ENCODE measurements at regions not wholly inside any gene's neighbourhood (a gene's known extent, or its start where the extent isn't known, plus 50 kb on each side); places are given as distances from the start of the nearest gene placed in this dataset.
"Not testable (repeated sequence)": the region's sequence is repeated elsewhere in the genome, so short reads cannot be mapped to it uniquely, and the experiment has no call there.

DNA sequence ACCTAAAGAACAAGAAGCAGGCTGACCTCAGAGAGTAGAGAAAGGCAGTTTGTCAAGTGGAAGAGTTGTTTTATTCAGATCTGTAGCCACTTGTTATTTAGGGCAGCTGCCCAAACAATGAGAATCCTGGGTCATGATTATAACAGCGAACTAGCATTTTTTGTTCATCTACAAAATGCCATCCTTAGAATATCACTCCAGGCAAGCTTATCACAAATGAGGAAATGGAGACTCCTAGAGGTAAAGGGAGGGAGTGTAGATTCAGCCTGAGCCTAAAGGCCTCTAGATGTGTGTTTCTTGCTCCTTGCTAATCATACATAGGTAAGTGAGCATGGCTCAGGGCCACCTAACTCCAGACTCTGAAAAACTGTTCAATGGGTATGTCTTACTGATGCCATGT, 126.1 kb downstream of the HNMT start:
- no peak overlapping the region for H3K27ac ChIP-seq
- H3K36me3 ChIP-seq = no peaks in the 10 kb centered on the region
- peak in 1 of 2 donors; percentile 66 for DNase-seq (ENCODE audit: low read depth in 1 of 2, low spot score in 1 of 2)
- H3K4me1 ChIP-seq (ENCODE audit: low read depth) = no peaks in the 10 kb centered on the region
- no peaks in the 10 kb centered on the region for H3K9me3 ChIP-seq (ENCODE audit: low read depth)
- TF ChIP-seq, protein P1, sequence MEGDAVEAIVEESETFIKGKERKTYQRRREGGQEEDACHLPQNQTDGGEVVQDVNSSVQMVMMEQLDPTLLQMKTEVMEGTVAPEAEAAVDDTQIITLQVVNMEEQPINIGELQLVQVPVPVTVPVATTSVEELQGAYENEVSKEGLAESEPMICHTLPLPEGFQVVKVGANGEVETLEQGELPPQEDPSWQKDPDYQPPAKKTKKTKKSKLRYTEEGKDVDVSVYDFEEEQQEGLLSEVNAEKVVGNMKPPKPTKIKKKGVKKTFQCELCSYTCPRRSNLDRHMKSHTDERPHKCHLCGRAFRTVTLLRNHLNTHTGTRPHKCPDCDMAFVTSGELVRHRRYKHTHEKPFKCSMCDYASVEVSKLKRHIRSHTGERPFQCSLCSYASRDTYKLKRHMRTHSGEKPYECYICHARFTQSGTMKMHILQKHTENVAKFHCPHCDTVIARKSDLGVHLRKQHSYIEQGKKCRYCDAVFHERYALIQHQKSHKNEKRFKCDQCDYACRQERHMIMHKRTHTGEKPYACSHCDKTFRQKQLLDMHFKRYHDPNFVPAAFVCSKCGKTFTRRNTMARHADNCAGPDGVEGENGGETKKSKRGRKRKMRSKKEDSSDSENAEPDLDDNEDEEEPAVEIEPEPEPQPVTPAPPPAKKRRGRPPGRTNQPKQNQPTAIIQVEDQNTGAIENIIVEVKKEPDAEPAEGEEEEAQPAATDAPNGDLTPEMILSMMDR (IDR thresholded peaks at IDR 0.05; ENCODE audit: low read depth, low read length) = peak; percentile 63
- H3K4me3 ChIP-seq = no peak overlapping the region
- H3K27me3 ChIP-seq = no peaks in the 10 kb centered on the region

DNA sequence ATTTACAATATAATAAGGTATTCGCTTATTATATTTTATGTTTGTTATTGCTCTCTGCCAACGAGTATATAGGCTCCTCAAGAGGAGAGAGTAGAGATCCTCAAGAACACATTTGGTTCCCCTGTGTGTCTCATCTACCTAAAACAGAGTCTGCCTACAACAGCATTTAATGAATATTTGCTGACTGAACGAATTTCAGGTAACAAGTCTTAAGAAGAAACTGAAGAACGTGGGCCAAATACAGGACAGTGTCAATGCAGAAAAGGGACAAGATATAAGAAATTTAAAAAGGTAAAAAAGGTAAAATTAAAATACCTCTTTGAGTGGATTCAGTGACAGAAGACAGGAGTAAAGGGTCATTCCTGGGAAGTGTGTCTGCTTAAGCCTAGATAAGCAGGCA, 129.2 kb downstream of the HNMT start:
- Histone ChIP-seq H3K9me3 (ENCODE audit: low read depth) (no peaks in the 10 kb centered on the region), H3K4me1 (ENCODE audit: low read depth) (no peaks in the 10 kb centered on the region), H3K4me3 (no peak overlapping the region), H3K27ac (no peak overlapping the region), H3K36me3 (no peaks in the 10 kb centered on the region), H3K27me3 (no peaks in the 10 kb centered on the region)
- TF ChIP-seq, protein P1 (IDR thresholded peaks at IDR 0.05; ENCODE audit: low read depth, low read length) = no peak
- no peak for DNase-seq (ENCODE audit: low read depth in 1 of 2, low spot score in 1 of 2)

DNA sequence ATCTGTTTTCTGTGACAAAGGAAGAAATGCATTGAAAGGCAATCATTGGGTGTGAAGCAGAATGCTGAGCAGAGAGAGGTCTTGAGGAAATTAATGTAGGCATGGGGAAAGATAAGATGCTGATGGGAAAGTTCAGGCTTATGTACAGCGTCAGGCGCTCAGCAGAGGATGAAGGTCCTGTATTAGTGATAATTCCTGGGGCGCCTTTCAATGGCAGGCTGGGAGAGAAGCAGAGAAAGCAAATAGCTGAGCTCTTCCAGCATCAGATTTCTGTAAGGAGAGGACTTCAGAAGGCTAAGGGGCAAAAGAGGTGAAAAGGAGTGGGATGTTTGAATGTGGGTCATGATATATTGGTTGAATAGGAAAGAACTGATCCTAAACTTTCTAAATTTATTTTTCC, 129.8 kb downstream of the HNMT start:
- TF ChIP-seq, protein P1 (IDR thresholded peaks at IDR 0.05; ENCODE audit: low read depth, low read length) = no peak
- Histone ChIP-seq H3K27me3 (no peaks in the 10 kb centered on the region), H3K27ac (no peak overlapping the region), H3K4me1 (ENCODE audit: low read depth) (no peaks in the 10 kb centered on the region), H3K36me3 (no peaks in the 10 kb centered on the region), H3K9me3 (ENCODE audit: low read depth) (no peaks in the 10 kb centered on the region), H3K4me3 (no peak overlapping the region)
- DNase-seq (ENCODE audit: low read depth in 1 of 2, low spot score in 1 of 2) = peak in 1 of 2 donors; percentile 17

DNA sequence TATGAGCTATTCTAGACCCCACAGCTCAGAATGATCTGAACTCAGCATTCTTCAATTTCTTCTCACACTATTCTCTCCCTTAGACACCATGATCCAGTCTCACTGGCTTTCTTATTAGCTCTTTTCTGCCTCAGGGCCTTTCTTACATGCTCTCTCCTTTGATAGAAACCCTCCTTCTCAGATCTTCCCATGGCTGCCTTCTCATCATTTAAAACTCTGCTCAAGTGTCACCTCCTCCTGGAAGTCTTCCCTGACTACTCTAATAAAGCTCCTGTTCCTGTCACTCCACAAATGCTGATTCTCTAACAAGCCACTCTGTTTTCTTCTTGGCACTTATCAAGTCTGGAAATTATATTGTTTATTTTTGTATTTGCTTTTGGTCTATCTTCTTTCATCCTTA, 131.1 kb downstream of the HNMT start:
- H3K9me3 ChIP-seq (ENCODE audit: low read depth) = no peaks in the 10 kb centered on the region
- TF ChIP-seq, protein P1 (IDR thresholded peaks at IDR 0.05; ENCODE audit: low read depth, low read length) = no peak
- no peak overlapping the region for H3K27ac ChIP-seq
- H3K4me3 ChIP-seq = no peak overlapping the region
- H3K4me1 ChIP-seq (ENCODE audit: low read depth) = no peaks in the 10 kb centered on the region
- no peak for DNase-seq (ENCODE audit: low read depth in 1 of 2, low spot score in 1 of 2)
- H3K36me3 ChIP-seq = no peaks in the 10 kb centered on the region
- H3K27me3 ChIP-seq = no peaks in the 10 kb centered on the region

GRCh38 chr2:138099288-138099687, 135.0 kb downstream of the HNMT start:
- H3K4me3 ChIP-seq; H3K4me1 ChIP-seq (ENCODE audit: low read depth); H3K27ac ChIP-seq; H3K36me3 ChIP-seq; H3K9me3 ChIP-seq (ENCODE audit: low read depth); DNase-seq (ENCODE audit: low read depth in 1 of 2, low spot score in 1 of 2); H3K27me3 ChIP-seq: not testable (repeated sequence)

DNA sequence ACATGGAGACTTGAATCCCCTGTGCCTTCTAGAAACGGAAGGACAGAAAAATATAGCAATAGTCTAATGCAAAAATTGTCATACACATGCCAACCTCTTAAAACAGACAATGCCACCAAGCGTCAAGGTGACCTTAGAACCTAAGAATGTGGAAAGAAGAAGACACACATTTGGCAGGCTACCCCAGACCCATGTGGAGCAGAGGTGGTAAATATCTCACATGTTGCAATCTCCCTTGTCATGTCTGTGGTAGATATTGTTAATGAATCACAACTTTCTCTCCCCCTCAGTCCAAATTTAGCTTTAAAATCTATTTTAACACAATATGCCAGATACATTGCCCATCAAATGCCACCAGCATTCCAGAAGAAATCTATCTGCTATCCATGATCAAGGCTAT, 137.4 kb downstream of the HNMT start:
- Histone ChIP-seq H3K36me3 (no peaks in the 10 kb centered on the region), H3K4me1 (ENCODE audit: low read depth) (no peaks in the 10 kb centered on the region), H3K4me3 (no peak overlapping the region), H3K27ac (no peak overlapping the region), H3K27me3 (no peaks in the 10 kb centered on the region), H3K9me3 (ENCODE audit: low read depth) (peaks cover 4% of the 10 kb centered on the region)
- peak in 1 of 2 donors; percentile 45 for DNase-seq (ENCODE audit: low read depth in 1 of 2, low spot score in 1 of 2)
- TF ChIP-seq, protein P1 (IDR thresholded peaks at IDR 0.05; ENCODE audit: low read depth, low read length) = no peak
